Hematopoietic multipotent progenitor cell treated with erythropoietin and hydrocortisone succinate and interleukin-3 and kit ligand, for 15 days (in vitro differentiated cells): ENCODE measurements at regions not wholly inside any gene's neighbourhood (a gene's known extent, or its start where the extent isn't known, plus 50 kb on each side); places are given as distances from the start of the nearest gene placed in this dataset.

Experiments used
- DNase-seq: peaks from one replicate; pipeline ENCODE4 v3.0.0-alpha.2; 2015; ENCODE audit warnings: low spot score

DNA sequence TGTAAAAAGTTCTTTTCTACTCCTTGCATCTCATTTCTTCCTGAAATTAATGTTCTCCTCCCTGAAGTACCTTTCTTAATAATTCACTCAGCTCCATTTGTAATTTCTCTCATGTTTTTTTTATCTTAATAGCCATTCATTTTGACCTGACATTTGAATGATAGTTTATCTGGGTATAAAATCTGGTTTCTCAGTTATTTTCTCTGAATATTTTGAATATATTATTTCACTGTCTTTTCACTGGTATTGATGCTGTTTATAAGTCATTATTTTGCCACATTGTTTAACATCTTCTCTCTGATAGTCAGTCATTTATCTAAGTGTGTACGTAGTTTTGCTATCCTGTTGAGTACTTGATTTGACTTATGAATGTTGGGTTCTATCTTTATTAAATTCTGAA is 68.8 kb upstream of the ARHGAP18 start:
- no peak for DNase-seq

DNA sequence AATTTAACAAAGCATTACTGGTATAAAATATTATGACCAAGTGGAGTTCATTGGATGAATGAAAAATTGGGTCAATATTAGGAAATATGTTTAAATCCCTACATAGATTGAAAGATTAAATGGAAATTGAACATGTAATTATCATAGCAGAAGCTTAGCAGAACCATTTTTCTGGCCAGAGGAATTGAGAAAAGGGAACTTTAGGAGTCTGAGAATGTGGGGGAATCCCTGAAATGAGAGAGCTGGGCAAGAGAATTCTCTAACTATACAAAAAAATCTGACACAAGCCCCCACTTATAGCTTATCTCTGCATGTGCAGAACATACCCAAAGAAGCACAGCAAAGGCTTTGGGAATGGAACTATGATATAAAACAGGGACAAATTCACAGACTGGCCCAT is 67.4 kb upstream of the ARHGAP18 start:
- DNase-seq: no peak

DNA sequence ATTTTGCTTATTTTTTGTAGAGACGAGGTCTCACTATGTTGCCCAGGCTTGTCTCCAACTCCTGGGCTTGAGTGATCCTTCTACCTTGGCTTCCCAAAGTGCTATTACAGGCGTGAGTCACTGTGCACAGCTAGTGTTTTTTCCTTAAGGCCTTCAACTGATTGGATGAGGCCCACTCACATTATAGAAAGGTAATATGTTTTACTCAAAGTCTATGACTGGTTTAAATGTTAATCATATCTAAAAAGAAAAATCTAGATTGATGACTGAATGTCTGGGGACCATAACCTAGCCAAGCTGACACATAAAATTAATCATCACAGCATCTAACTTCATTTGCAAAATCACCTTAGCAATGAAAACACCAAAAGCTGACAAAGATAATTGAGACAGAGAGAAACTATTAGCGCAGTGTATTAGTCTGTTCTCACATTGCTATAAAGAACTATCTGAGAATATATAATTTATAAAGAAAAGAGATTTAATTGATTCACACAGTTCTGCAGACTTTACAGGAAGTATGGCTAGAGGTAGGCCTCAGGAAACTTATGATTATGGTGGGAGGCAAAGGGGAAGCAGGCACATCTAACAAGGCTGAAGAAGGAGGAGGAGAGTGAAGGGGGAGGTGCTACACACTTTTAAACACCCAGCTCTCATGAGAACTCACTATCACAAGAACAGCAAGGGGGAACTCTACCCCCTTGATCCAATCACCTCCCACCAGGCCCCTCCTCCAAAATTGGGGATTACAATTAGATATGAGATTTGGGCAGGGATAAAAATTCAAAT is 66.8 kb upstream of the ARHGAP18 start:
- no peak for DNase-seq

DNA sequence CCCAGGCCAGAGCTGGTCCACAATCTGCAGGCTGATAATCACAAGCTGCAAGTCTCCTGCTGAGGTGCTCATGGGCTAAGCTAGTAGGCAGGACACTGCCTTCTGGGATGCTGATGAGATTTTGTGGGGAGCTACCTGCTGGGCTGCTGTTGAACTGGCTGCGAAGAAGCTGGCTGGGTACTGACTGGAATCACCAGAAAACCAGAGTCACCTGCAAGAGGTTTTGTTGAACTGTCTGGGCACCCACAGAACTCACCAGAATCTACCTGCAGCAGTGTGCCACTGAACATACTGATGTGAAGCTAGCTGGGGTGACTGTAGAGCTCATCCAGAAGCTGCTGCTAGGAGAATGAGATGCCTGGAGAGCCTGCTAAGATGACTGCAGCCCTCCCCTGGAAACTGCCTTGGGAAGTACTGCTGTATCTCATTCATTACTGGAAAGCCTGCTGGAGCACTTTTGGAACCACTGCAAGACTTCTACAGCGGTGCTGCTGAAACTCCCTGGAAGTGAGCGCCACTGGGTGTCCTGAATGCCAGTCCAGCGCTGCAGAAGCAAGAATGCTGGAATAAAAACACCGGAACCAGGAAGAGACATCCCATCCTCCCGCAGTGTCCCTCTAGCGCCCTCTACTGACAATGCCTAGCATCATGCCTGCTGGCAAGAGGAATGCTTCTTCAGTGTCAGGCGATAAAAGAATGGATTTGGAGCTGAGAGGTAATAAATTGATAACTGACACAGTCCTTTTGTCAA is 64.9 kb upstream of the ARHGAP18 start:
- peak; percentile 44 for DNase-seq

DNA sequence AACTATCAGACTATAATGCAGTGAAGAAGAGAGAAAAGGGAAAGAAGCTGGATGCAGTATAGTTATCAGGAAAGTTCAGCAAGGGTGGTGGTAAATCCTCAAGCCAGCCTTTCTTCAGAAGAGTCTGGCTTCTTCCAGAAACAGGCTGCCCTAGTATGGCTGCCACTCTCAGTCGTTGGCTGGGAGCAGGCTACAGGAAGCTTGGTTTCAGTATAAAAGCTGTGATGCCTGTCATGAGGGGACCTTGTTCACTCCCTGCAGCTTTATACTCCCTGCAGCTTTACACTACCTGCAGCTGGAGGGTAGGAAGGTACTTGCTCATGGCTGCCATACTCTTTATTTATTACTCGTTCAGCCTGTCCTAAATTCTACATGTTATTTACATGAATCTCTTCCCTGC is 63.3 kb upstream of the ARHGAP18 start:
- no peak for DNase-seq

DNA sequence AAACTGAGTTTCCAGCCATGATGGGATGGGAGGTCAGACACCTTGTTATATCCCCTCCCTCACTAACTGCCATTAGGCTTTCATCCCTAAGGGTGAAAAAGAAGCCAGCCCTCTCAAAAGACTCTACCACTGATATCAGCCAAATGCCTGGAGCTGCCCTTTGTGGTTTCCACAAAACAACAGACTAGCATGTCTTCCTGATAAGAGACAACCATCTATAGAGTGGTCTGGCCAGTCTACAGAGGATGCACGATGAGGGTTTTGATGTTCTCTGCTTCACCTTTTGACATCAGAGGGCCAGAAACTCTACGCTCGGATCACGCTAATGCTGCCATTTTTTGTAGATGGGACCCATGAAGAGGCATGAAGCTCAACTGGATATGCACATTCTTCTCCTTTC is 61.7 kb upstream of the ARHGAP18 start:
- DNase-seq: no peak

DNA sequence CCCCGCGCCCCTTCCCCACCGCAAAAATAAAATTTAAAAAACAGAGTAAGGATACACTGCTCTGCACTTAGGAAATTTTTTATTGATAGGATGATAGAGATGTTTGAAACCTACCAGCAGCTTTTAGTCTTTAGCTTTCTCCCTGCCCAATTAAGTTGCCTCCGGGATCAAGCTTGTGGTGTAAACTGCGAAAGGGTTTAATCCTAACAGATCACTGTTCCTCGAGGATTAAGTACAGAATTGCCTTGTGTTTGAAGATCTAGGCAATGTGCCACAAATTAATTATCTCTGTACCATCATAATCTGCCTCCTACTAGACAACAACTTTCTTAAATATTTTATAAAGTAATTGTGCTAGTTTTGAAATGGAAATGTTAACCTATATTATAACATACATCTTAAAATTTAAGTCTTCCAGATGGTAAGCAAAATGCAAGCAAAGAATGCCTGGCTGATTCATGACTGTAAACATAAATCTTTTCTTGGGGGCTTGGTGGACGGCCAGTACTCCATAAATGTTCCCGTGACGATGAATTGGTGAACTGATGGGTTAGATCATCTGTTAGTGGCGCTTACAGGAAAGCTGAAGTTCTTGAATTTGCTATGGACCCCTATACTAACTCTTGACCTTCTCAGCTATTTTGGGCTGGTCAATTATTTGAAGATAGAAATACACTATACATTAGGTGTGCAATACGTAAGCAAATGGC is 58.0 kb upstream of the ARHGAP18 start:
- DNase-seq: no peak

DNA sequence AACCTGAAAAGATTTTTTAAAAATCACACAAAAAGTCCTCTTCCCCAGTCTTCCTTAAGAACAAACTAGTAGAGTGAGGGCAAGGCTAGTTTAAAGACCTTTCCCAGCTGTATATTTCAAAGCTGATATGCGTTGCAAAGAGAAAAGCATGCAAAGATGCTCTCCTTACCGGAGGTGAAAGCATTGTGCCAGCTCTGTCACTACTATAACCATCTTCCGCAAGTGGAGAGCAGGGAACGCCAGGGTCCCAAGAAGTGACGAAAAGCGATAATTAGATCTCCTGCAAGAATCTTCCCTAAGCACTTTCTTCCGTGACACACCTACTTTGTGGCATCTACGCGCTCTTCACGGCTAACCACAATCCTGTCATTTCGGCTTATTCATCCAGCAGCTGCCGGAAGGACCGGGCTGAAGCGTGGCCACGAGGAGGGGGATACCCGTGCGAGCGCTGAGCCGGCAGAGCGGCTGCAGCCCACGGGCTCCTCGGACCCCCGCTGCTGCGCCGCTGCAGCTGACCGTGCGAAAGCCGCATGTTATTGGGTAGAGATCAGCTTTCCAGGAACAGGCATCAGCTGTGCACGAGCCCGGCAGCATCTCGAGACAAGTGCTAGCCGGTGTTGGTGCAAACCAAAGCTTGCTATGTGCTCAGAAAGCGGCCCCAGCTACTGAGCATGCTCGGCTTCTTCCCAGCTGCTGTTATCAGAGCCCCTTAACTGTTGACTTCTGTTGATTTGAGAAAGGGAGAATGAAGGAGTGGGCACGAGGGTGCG is 57.2 kb upstream of the ARHGAP18 start:
- no peak for DNase-seq

DNA sequence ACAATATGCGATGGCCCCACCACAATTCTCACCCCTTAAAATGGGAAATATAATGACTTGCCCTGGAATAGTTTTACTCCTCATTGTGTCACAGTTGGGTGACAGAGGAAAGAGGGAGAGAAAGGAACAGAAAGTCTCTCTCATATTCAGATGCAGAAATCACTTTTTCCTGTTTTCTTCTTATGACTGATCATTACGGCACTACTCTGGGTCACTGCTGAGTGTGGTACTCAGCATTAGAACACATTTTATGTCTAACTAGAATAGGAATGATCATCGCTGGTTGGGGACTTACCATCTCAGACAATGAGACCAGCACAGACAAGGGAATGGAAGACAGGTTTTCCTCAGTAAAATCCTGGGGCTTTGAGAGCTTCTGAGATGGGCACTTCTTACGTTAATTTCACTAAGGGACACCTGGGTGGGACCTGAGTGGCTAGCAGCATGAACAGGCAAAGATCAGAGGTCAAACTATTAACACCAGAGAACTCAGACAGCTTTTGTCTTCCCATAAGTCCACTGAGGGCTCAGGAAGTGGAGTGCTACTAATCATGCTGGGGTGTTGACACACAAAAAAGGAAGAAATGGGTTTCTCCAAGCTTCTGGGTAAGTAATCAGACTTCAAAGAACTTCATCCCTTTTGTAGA is 54.9 kb upstream of the ARHGAP18 start:
- no peak for DNase-seq

DNA sequence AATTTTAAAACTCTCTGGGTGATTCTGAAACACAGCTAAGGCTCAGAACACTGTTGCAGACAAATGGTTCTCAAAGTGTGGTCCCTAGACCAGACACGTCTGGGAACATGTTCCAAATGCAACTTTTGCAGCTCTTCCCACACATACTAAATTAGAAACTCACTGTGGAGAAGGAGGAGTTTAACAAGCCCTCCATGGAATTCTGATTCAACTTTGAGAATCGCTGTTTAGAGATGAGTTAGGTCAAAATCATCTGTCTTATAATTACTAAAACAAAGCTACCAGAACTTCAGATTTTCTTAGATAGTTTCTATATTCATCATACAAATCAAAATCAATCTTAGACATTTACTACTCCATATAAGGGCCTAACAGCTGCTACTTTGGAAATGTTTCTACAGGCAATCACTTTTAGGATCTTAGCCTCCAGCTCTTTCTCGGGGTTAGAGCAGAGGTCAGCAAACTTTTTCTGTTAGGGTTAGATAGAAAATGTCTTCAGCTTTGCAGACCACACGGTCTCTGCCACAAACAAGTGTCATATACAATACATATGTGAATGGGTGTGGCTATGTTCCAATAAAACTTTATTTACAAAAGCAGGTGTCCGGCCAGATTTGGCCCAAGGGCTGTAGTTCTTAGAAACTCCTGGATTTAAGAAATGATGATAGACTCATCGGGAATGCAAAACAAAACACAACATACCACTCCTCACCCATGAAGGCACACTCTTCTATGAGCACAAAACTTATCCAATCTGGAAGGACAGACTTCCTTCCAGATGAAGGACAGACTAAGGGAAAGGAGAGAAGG is 50.0 kb upstream of the ARHGAP18 start:
- DNase-seq: no peak
